ENCODE measurements at regions not wholly inside any gene's neighbourhood (a gene's known extent, or its start where the extent isn't known, plus 50 kb on each side); places are given as distances from the start of the nearest gene placed in this dataset.
"Not testable (repeated sequence)": the region's sequence is repeated elsewhere in the genome, so short reads cannot be mapped to it uniquely, and the experiment has no call there.

DNA sequence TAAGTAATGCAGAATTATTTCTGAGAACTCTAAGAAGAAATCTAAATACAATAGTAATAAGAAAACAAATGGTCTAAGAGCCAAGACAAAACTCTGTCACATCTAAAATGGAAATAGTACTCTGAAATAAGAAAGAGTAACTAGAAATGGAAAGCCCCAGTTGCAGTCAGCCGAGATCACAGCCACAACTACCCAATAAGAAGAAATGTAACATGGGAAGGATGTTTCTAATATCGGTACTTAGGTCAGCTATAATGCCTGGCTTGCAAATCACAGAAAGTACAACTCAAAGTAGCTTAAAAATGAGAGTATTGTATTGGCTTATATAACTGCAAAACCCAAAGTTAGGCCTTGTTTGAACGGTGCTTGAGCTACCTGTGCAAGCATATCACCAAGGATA is 58.6 kb upstream of the USP25 start:
- DNase-seq (ENCODE audit: low read depth), result no peak

DNA sequence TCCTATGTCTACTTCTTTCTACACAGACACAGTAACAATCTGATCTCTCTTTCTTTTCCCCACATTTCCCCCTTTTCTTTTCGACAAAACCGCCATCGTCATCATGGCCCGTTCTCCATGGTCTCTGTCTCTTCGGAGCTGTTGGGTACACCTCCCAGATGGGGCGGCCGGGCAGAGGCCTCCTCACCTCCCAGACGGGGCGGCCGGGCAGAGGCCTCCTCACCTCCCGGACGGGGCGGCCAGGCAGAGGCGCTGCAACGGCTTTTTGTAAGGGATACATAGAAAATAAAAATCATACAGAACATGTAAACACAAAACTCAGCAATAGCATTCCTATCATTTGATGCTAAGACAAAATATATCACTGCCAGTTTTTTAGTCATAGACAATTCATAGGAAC is 57.2 kb upstream of the USP25 start:
- DNase-seq (ENCODE audit: low read depth), result not testable (repeated sequence)

DNA sequence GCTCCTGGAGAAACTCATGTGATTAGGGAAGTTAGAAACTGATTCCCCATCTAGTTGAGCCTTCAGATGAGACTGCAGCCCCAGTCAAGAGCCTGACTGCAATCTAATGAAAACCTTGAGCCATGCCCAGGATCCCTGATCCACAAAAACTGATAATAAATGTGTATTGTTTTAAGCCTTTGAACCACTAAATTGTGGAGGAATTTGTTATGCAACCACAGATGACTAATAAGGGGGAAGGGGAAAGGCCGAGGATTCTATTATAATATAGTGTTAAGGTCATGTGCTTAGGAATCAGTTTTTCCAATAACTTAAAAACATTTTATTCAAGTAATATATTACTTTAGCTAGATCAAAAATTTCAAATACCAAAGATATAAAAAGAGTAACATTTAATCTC is 52.8 kb upstream of the USP25 start:
- DNase-seq (ENCODE audit: low read depth), result no peak

DNA sequence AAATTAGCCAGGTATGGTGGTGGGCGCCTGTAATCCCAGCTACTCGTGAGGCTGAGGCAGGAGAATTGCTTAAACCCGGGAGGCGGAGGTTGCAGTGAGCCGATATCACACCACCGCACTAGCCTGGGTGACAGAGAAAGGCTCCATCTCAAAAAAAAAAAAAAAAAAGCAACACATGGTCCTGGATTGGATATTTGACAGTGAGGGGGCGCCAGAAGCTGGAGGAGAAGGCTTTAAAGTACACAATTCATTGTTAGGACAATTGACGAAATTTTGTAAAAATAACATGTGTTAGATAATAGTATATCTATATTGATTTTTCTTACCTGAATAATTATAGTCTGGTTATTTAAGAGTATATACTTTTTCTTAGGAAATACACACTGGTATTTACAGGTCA is 50.2 kb upstream of the USP25 start:
- no peak for DNase-seq (ENCODE audit: low read depth)
